D721Med (cell line): ENCODE measurements at regions not wholly inside any gene's neighbourhood (a gene's known extent, or its start where the extent isn't known, plus 50 kb on each side); places are given as distances from the start of the nearest gene placed in this dataset.
"Not testable (repeated sequence)": the region's sequence is repeated elsewhere in the genome, so short reads cannot be mapped to it uniquely, and the experiment has no call there.

Experiments
- DNase-seq: peaks from one replicate; pipeline ENCODE4 v3.0.0; 2011; ENCODE audit warnings: low spot score; ENCODE audit not compliant: insufficient read length
- FAIRE-seq: peaks from 2 replicates; lab custom pipeline; 2011; peaks lifted over from hg19 to GRCh38; lab: Jason Lieb, UNC
- CTCF ChIP-seq: IDR thresholded peaks from 2 replicates; pipeline ENCODE4 v1.5.1; 2012; ENCODE audit warnings: mild to moderate bottlenecking, control low read depth; ENCODE audit not compliant: insufficient read depth; ENCODE audit errors: missing control alignments

GRCh38 chr2:40034801-40035200 is 255.7 kb upstream of the THUMPD2 start:
- TF ChIP-seq CTCF: no peak
- no peak for DNase-seq
- FAIRE-seq: no peak

- no peak for TF ChIP-seq CTCF
- no peak for FAIRE-seq
- DNase-seq: no peak
Measured at GRCh38 chr2:40034198-40034597, 255.1 kb upstream of the THUMPD2 start.

DNA sequence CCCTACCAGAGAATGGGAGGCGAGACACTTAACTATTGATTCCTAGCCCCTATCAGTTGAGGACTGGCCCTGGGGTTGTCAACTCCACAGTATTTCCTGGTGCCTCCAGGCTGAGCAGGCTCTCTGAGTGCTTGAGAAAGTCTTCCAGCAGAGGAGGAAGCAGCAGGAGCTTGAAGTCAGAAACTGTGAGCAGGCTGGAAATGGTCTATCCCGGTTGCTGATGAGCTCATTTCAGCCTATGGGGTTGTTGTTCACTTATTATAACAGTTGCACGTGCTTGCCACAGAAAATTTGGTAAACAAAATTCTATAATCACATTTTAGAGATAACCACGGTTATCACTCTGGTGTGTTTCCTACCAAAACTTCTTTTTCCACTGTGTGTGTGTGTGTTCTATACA is 254.7 kb upstream of the THUMPD2 start:
- DNase-seq (no peak), FAIRE-seq (no peak)
- TF ChIP-seq CTCF: no peak

- FAIRE-seq: no peak
- DNase-seq: no peak
- TF ChIP-seq CTCF: no peak
Measured at GRCh38 chr2:40032650-40033319, 253.7 kb upstream of the THUMPD2 start.

GRCh38 chr2:40030456-40030975 is 251.5 kb upstream of the THUMPD2 start:
- FAIRE-seq (no peak), DNase-seq (no peak)
- TF ChIP-seq CTCF: no peak

GRCh38 chr2:40028792-40029488 is 249.9 kb upstream of the THUMPD2 start:
- no peak for TF ChIP-seq CTCF
- FAIRE-seq (no peak), DNase-seq (no peak)

- DNase-seq (no peak), FAIRE-seq (no peak)
- no peak for TF ChIP-seq CTCF
Measured at GRCh38 chr2:40027968-40028367, 248.9 kb upstream of the THUMPD2 start.

GRCh38 chr2:40025276-40025675 is 246.2 kb upstream of the THUMPD2 start:
- not testable (repeated sequence) for DNase-seq, FAIRE-seq
